Stromal cell of bone marrow (primary cell): ENCODE measurements at regions not wholly inside any gene's neighbourhood (a gene's known extent, or its start where the extent isn't known, plus 50 kb on each side); places are given as distances from the start of the nearest gene placed in this dataset.

Experiments
- DNase-seq: peaks from one replicate; pipeline ENCODE4 v3.0.0-alpha.2; 2012; ENCODE audit warnings: low read depth

- no peak for DNase-seq
Observed at GRCh38 chr15:35727627-35728026, 181.7 kb upstream of the DPH6 start.

- DNase-seq = no peak
Observed at GRCh38 chr15:35728219-35728940, 182.4 kb upstream of the DPH6 start.

DNA sequence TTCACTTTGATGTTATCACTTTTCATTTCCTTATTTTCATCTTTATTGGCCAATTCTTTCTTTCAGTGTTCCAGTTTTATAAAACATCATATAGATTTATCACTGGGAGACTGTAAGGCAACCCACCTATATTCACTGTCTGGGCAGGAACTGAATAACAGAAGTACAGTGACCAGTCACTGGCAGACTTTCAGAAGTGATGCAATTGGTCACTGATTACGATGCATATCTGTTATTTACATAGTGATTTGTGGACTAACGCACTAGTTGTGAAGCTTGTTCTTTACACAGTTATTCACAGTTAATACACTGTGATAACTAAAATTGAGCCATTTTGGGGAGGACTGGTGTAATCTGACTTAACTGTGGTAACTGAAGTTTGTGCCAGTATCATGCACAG, 190.2 kb upstream of the DPH6 start:
- DNase-seq = no peak

DNA sequence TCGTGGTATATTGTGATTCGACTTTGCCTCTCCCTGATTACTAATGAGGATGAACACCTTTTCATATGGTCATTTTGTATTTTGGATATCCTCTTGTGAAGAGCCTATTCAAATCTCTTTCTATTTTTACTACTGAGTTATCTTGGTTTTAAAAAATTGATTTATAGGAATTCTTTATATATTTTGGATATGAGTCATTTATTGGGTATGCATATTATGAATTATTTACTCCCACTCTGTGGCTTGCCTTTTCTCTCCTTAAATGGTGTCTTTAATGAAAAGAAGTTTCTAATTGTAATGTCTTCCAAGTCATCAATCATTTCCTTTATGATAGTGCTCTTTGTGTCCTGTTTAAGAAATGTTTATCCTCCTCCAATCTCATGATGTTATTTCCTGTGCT, 191.5 kb upstream of the DPH6 start:
- DNase-seq = no peak

DNA sequence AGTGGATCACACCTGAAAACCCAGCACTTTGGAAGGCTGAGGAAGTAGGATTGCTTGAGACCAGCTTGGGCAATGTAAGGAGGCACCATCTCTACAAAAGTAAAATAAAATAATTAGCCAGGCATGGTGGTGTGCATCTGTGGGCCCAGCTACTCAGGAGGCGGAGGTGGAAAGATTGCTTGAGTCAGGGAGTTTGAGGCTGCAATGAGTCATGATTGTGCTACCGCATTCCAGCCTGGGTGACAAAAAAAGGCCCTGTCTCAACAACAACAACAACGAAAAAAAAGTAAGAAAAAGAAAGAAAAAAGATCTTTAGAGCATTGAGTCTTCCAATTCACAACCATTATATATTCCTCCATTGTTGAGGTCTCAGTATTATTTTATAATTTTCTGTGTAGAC, 192.4 kb upstream of the DPH6 start:
- DNase-seq = no peak

- DNase-seq = no peak
Observed at GRCh38 chr15:35740761-35741160, 194.8 kb upstream of the DPH6 start.

GRCh38 chr15:35741395-35741794, 195.4 kb upstream of the DPH6 start:
- DNase-seq = no peak

GRCh38 chr15:35741881-35742280, 195.9 kb upstream of the DPH6 start:
- DNase-seq = no peak

GRCh38 chr15:35743321-35743720, 197.4 kb upstream of the DPH6 start:
- no peak for DNase-seq

- peak; percentile 9 for DNase-seq
Observed at GRCh38 chr15:35746121-35746520, 200.2 kb upstream of the DPH6 start.

GRCh38 chr15:35748105-35748504, 202.1 kb upstream of the DPH6 start:
- no peak for DNase-seq

DNA sequence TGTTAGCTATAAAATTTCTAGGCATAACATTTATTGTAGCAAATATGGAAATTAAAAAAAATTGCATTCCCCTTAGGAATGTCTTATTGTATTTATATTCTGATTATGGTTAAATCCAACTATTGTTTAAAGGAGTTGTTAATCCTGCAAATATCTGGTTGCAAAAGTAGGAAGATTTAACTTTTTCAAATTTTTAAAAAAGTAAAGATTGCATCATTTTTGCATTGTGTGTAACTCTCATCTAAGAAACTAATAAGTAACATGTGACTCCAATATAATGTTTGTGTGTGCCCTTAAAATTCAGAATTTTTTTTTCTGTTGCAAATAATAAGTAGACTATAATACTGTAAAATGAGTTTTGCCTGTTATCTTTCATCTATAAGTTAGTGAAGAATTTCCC, 204.1 kb upstream of the DPH6 start:
- DNase-seq = no peak

DNA sequence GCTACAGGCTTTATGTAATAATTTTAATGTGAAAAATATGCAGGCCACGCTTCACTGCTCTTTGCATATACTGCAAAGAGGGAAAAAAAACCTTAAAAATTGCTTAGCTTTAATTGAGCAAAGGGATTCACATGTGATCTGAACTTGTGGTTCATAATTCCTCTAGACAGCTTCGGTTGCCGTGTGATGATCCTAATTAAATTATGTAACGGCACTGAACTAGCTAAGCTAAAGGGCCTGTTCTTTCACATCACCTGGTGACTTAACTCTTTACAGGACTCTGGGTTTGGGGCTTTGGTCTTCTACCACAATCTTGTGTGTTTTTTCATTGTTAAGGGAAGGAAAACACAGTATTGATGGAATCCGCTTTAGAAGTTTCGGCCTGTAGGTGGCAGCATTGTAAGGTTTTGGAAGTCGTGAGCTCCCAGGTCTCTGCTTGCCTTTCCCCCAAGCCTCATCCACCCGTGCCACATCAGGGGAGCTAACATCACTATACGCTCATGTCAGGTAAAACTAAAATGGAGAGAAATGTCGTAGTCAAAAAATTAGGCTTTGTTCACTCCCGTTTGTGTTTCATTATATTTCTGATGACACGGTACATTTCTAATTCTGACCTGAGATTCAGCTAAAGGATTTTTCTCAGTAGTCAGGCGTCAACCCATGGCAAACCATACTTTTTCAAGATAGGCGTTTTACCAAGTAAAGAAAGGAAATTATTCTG, 205.6 kb upstream of the DPH6 start:
- DNase-seq = peak; percentile 53

DNA sequence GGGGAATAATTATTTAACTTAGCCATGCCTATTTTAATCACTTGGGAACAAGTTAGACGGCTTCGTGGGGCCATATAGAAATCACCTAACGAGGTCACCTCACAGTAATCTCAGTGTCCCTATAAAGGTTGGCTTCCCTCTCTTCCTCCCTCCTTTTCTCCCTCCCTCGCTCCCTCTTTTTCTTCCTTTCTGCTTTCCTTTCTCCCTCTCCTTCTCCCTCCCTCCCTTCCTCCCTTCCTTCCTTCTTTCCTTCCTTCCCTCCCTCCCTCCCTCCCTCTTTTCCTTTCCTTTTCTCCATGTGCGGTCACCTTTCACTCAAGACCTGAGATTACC, 206.1 kb upstream of the DPH6 start:
- DNase-seq = no peak

DNA sequence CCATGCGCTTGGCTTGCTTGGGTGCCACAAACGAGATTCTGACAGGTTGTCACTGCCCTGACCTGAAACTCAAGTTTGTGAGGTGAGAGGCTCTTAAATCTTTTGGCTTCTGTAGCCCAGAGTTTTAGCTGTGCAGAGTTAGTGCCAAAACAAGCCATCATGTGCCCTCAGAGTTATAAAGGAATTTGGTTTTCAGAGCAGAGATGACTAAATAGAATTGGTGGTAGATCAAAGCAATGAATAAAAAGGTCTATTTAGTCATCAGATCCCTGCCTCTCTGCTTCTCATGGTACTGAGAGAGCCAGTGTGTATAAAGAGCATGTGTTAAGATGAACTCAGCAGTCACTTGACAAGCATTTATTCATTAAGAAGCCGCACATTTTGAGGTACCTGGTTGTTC, 207.5 kb upstream of the DPH6 start:
- peak; percentile 61 for DNase-seq

GRCh38 chr15:35755237-35755802, 209.4 kb upstream of the DPH6 start:
- DNase-seq = no peak

GRCh38 chr15:35756623-35757022, 210.7 kb upstream of the DPH6 start:
- DNase-seq = no peak

GRCh38 chr15:35757361-35757760, 211.4 kb upstream of the DPH6 start:
- no peak for DNase-seq

DNA sequence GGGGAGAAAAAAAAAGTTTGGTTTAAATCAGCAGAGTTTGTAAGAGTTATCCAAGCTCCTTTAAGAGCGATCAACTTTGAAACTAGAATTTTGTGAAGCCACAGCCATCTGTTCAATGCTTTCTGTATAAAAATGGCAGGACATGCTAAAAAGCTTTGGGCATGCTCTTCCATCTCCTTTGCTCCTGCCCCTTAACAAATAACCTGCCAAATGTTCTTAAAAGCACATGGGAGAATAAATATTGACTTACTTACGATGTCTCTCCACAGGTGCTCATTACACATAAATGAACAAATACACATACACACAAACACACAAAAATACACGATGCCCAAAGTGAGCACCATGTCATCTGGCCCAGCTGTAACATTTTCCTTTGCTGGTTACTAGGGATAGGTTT, 211.8 kb upstream of the DPH6 start:
- no peak for DNase-seq

DNA sequence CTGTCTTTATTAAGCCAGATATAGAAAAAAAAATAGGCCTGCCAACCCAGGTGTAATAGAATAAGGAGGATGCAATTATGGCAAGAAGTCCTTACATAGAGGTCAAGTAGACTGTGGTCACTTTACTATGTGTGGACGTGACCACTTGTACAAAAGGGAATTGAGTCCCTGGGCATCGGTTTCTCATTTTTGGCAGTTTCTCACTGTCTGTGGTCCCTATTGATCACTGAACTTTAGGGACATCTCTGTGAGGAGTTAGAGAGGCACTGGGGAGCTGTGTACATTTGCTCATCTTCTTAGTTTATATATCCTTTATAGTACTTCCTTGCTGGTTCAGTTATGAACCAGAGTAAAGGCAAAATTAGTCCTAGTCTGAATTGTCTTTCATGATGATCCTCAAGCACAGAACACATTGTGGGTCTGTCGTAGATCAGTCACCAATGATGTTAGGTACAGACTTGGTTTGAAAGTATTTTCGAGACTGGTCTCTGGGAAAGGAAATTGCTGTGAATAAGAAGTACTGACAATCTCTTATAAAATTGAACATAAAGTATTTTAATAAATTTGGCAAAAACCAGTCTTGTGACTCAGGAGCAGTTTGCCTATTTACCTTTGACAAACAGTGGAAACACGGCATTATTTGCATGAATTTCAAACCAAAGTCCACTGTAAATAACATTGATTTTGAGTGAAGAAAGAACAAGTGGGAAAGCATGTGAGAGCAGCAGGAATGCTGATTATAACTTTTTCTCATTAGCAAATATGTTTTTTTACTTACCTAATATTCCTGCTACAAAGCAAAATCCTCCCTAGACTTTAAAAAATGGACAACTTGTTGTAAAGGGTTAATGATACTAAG, 218.9 kb upstream of the DPH6 start:
- no peak for DNase-seq

DNA sequence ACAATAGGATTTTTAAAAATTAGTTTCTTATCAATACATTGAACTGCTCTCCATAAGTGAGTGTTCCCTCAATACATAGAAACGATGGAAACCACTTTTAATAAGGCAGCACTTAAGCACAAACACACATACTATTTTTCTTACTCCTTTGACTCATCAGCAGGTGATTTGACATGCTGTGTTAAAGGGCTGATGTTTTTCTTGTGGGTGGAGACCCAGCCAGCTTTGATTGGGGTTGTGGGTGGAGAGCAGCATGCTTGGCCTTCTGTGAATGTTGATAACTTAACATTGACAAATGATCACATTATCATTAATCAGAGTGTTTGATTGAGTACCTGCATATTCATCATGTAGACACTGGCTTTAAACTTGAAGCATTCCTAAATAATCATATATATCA, 223.0 kb upstream of the DPH6 start:
- no peak for DNase-seq

GRCh38 chr15:35769656-35770055, 223.7 kb upstream of the DPH6 start:
- DNase-seq = no peak
